Natural killer cell (primary cell): ENCODE measurements at regions not wholly inside any gene's neighbourhood (a gene's known extent, or its start where the extent isn't known, plus 50 kb on each side); places are given as distances from the start of the nearest gene placed in this dataset.

Source experiments
- ATAC-seq, 3 donors: fragments of 150-1000 bp in 2 of 3; fragments of 200-7000 bp in 1 of 3; cut with Tn5 transposase; 1 replicate in 1 of 3; 2 replicates in 2 of 3; pipeline ENCODE4 v1.10.0; 2021; ENCODE audit warnings: mild to moderate bottlenecking in 2 of 3, moderate library complexity in 2 of 3
- DNase-seq, 2 donors: peaks; one replicate each; pipeline versions ENCODE4 v3.0.0 to v3.0.0-alpha.2; 2013 to 2021; ENCODE audit warnings: mixed read lengths in 1 of 2
- H3K27ac ChIP-seq: one replicate; pipeline ENCODE4 v1.5.1; 2013; ENCODE audit warnings: mild to moderate bottlenecking, low read length
- H3K27me3 ChIP-seq: one replicate; pipeline ENCODE4 v1.6.1; 2013; ENCODE audit warnings: low read length; ENCODE audit not compliant: control insufficient read depth, insufficient read depth
- H3K36me3 ChIP-seq: one replicate; pipeline ENCODE4 v1.6.1; 2013; ENCODE audit warnings: low read length; ENCODE audit not compliant: control insufficient read depth, insufficient read depth
- H3K4me1 ChIP-seq: one replicate; pipeline ENCODE4 v1.6.1; 2013; ENCODE audit warnings: low read length; ENCODE audit not compliant: control insufficient read depth, insufficient read depth
- H3K4me3 ChIP-seq: one replicate; pipeline ENCODE4 v1.5.1; 2013; ENCODE audit warnings: low read length
- H3K9me3 ChIP-seq: one replicate; pipeline ENCODE4 v1.6.1; 2013; ENCODE audit warnings: low read length; ENCODE audit not compliant: control insufficient read depth, insufficient read depth
- H3K27ac Mint-ChIP-seq, 2 donors: one replicate each; pipeline ENCODE4 v1.8.0; 2022; ENCODE audit warnings: mild to moderate bottlenecking in 2 of 2, mixed read lengths in 2 of 2, moderate library complexity in 1 of 2
- H3K27me3 Mint-ChIP-seq, 2 donors: one replicate each; pipeline ENCODE4 v1.8.0; 2022; ENCODE audit warnings: low read depth in 2 of 2, mixed read lengths in 2 of 2
- H3K36me3 Mint-ChIP-seq: one replicate; pipeline ENCODE4 v1.8.0; 2022; ENCODE audit warnings: mixed read lengths
- H3K4me1 Mint-ChIP-seq, 2 donors: one replicate each; pipeline ENCODE4 v1.8.0; 2022; ENCODE audit warnings: mixed read lengths in 2 of 2
- H3K4me3 Mint-ChIP-seq: one replicate; pipeline ENCODE4 v1.8.0; 2022; ENCODE audit warnings: mild to moderate bottlenecking, moderate library complexity, mixed read lengths
- H3K9me3 Mint-ChIP-seq, 2 donors: one replicate each; pipeline ENCODE4 v1.8.0; 2022; ENCODE audit warnings: mixed read lengths in 2 of 2
- CTCF ChIP-seq: fragments of 200-600 bp; IDR thresholded peaks from one replicate; pipeline ENCODE4 v1.8.0; 2022; ENCODE audit warnings: antibody characterized with exemption
- WGBS: methylation state at CpG from one replicate; pipeline ENCODE4 v1.1.7; 2013; ENCODE audit warnings: missing lambda C conversion rate; ENCODE audit not compliant: insufficient coverage; 5-methylcytosine and 5-hydroxymethylcytosine counted together
- intact Hi-C: fragments of 100-400 bp; cut with micrococcal nuclease; formaldehyde crosslinking; loops from one replicate; pipeline ENCODE4 v1.14.2; 2022

GRCh38 chrX:131795442-131796229 is 227.5 kb upstream of the STK26 start:
- intact Hi-C loops: no loop called here
- H3K9me3 Mint-ChIP-seq: no peaks in the 10 kb centered on the region
- no peaks in the 10 kb centered on the region for H3K9me3 ChIP-seq
- H3K4me1 Mint-ChIP-seq: peaks cover 0 to 19% of the 10 kb centered on the region in 2 donors
- 97% methylated on average over 44 of the region's 44 CpGs for WGBS
- H3K4me1 ChIP-seq: no peaks in the 10 kb centered on the region
- DNase-seq (no peak), ATAC-seq (no peak)
- H3K36me3 Mint-ChIP-seq: no peaks in the 10 kb centered on the region
- H3K36me3 ChIP-seq: no peaks in the 10 kb centered on the region
- no peak overlapping the region for H3K27ac ChIP-seq
- H3K4me3 Mint-ChIP-seq: no peak overlapping the region
- H3K27ac Mint-ChIP-seq: no peak overlapping the region
- TF ChIP-seq CTCF: no peak
- H3K27me3 Mint-ChIP-seq: no peaks in the 10 kb centered on the region
- H3K27me3 ChIP-seq: no peaks in the 10 kb centered on the region
- H3K4me3 ChIP-seq: no peak overlapping the region

- Mint-ChIP-seq H3K27ac (no peak overlapping the region), H3K4me1 (peaks cover 0 to 15% of the 10 kb centered on the region in 2 donors), H3K9me3 (no peaks in the 10 kb centered on the region), H3K36me3 (no peaks in the 10 kb centered on the region), H3K4me3 (no peak overlapping the region), H3K27me3 (no peaks in the 10 kb centered on the region)
- Histone ChIP-seq H3K27ac (no peak overlapping the region), H3K4me3 (no peak overlapping the region), H3K27me3 (no peaks in the 10 kb centered on the region), H3K4me1 (peaks cover 9% of the 10 kb centered on the region), H3K9me3 (no peaks in the 10 kb centered on the region), H3K36me3 (no peaks in the 10 kb centered on the region)
- DNase-seq (no peak), ATAC-seq (no peak)
- intact Hi-C loops: loop anchor here (5.0 kb wide), 1 partner anchor 824 kb away; no protein-coding TSS in a partner anchor
- WGBS: no CpG with 5 or more reads among the region's 1 CpG
- TF ChIP-seq CTCF: no peak
These were observed 222.0 kb upstream of the STK26 start for GRCh38 chrX:131801066-131801465.

GRCh38 chrX:131801911-131802310 is 221.2 kb upstream of the STK26 start:
- no peak for ATAC-seq
- no peaks in the 10 kb centered on the region for H3K36me3 Mint-ChIP-seq
- peaks cover 0 to 15% of the 10 kb centered on the region in 2 donors for H3K4me1 Mint-ChIP-seq
- no peak for DNase-seq
- WGBS: 83% methylated on average over 1 of the region's 2 CpGs
- Histone ChIP-seq H3K4me3 (no peak overlapping the region), H3K27ac (no peak overlapping the region), H3K36me3 (no peaks in the 10 kb centered on the region), H3K4me1 (peaks cover 9% of the 10 kb centered on the region), H3K9me3 (no peaks in the 10 kb centered on the region), H3K27me3 (no peaks in the 10 kb centered on the region)
- H3K9me3 Mint-ChIP-seq: no peaks in the 10 kb centered on the region
- no peak for TF ChIP-seq CTCF
- H3K4me3 Mint-ChIP-seq: no peak overlapping the region
- no peak overlapping the region for H3K27ac Mint-ChIP-seq
- H3K27me3 Mint-ChIP-seq: no peaks in the 10 kb centered on the region
- intact Hi-C loops: loop anchor here (5.0 kb wide), 1 partner anchor 825 kb away; no protein-coding TSS in a partner anchor
